ENCODE measurements at regions not wholly inside any gene's neighbourhood (a gene's known extent, or its start where the extent isn't known, plus 50 kb on each side); places are given as distances from the start of the nearest gene placed in this dataset.

DNA sequence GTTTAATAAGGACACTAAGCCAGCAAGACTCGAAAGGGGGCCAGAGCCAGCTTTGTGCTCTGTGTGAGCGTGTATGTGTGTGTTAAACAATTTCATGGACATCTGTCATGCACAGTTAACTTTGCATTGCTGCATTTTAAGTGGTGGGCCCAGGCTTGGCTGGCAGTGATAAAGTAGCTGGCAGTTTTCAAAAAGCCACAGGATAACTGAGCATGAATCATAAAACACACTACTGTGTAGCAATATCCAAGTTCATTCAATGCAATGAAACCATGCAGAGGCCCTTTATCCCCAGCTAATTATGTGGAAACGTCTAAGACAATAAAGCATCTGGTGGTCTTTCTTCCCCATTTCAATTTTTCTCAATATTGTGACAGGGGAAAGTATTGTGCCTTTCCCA is 132.9 kb downstream of the NKX6-1 start:
- no peak for DNase-seq
- no CpG with 5 or more reads among the region's 3 CpGs for WGBS (ENCODE audit: extremely low coverage, insufficient read length, low lambda C conversion rate)
- Histone ChIP-seq H3K23ac (ENCODE audit: insufficient read length, low read depth, low read length) (no peak overlapping the region), H3K56ac (ENCODE audit: insufficient read length, low read depth, low read length) (no peak overlapping the region), H4K91ac (ENCODE audit: insufficient read length, low read depth, low read length) (no peak overlapping the region), H3K9ac (ENCODE audit: extremely low read depth, insufficient read length, low read length) (no peak overlapping the region), H3K23me2 (ENCODE audit: insufficient read length, low read depth, low read length, poor library complexity, severe bottlenecking) (no peaks in the 10 kb centered on the region), H2BK20ac (ENCODE audit: low read depth, low read length, poor library complexity, severe bottlenecking) (no peak overlapping the region), H2BK5ac (ENCODE audit: insufficient read length, low read length) (no peak overlapping the region), H4K5ac (ENCODE audit: insufficient read length, low read depth, low read length) (no peak overlapping the region), H3K79me2 (ENCODE audit: insufficient read depth, low read length) (no peaks in the 10 kb centered on the region), H2AFZ (ENCODE audit: low read length) (no peak overlapping the region), H2BK120ac (ENCODE audit: low read depth, low read length, poor library complexity, severe bottlenecking) (no peak overlapping the region), H3K4me2 (ENCODE audit: insufficient read depth, insufficient read length, low read length) (no peak overlapping the region), H3T11ph (ENCODE audit: low read length) (no peak overlapping the region), H2BK15ac (ENCODE audit: low read depth, low read length) (no peak overlapping the region), H3K27ac (ENCODE audit: insufficient read length, low read depth, low read length) (no peak overlapping the region), H3K79me1 (ENCODE audit: insufficient read depth, low read depth, low read length, poor library complexity, severe bottlenecking) (no peaks in the 10 kb centered on the region), H3K9me3 (ENCODE audit: control insufficient read depth, low read depth, low read length) (no peaks in the 10 kb centered on the region), H4K20me1 (ENCODE audit: control insufficient read depth, insufficient read depth, insufficient read length) (no peaks in the 10 kb centered on the region), H4K8ac (replicated peaks; ENCODE audit: insufficient read length, low read depth, low read length) (no peak overlapping the region), H3K14ac (ENCODE audit: insufficient read depth, low read length) (no peak overlapping the region), H2BK12ac (ENCODE audit: insufficient read length, low read depth, low read length) (no peak overlapping the region), H3K27me3 (ENCODE audit: insufficient read depth, low read length) (no peaks in the 10 kb centered on the region), H2AK5ac (ENCODE audit: insufficient read length, low read length) (no peak overlapping the region), H3K4ac (ENCODE audit: low read depth, low read length) (no peak overlapping the region), H3K18ac (ENCODE audit: insufficient read length, low read depth, low read length) (no peak overlapping the region), H3K4me1 (ENCODE audit: insufficient read depth, low read length) (no peaks in the 10 kb centered on the region)
- peaks cover 7 to 9% of the 10 kb centered on the region in 2 experiments; a peak in 3 of 5 replicates for H3K9me3 Mint-ChIP-seq
- no peak overlapping the region for H3K27ac Mint-ChIP-seq
- peaks cover 7% of the 10 kb centered on the region for H3K27me3 Mint-ChIP-seq (ENCODE audit: low read depth)
- TF ChIP-seq, protein P1, sequence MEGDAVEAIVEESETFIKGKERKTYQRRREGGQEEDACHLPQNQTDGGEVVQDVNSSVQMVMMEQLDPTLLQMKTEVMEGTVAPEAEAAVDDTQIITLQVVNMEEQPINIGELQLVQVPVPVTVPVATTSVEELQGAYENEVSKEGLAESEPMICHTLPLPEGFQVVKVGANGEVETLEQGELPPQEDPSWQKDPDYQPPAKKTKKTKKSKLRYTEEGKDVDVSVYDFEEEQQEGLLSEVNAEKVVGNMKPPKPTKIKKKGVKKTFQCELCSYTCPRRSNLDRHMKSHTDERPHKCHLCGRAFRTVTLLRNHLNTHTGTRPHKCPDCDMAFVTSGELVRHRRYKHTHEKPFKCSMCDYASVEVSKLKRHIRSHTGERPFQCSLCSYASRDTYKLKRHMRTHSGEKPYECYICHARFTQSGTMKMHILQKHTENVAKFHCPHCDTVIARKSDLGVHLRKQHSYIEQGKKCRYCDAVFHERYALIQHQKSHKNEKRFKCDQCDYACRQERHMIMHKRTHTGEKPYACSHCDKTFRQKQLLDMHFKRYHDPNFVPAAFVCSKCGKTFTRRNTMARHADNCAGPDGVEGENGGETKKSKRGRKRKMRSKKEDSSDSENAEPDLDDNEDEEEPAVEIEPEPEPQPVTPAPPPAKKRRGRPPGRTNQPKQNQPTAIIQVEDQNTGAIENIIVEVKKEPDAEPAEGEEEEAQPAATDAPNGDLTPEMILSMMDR (conservative IDR thresholded peaks at IDR 0.05), result no peak
- H3K36me3 Mint-ChIP-seq (ENCODE audit: insufficient read depth in 1 of 3, low read depth in 3 of 3), result peaks cover 0 to 9% (median 0%) of the 10 kb centered on the region in 3 experiments; a peak in 2 of 7 replicates
- peaks cover 7 to 20% of the 10 kb centered on the region in 2 experiments for H3K4me1 Mint-ChIP-seq
- no peak overlapping the region for H3K4me3 Mint-ChIP-seq
